IMR-90 (cell line): ENCODE measurements at regions not wholly inside any gene's neighbourhood (a gene's known extent, or its start where the extent isn't known, plus 50 kb on each side); places are given as distances from the start of the nearest gene placed in this dataset.

Experiments
- CEBPB ChIP-seq: IDR thresholded peaks from 2 replicates; pipeline ENCODE4 v1.6.1; 2012; ENCODE audit warnings: low read depth, low read length, improper control_type of control experiment
- CHD1 ChIP-seq: IDR thresholded peaks from 2 replicates; pipeline ENCODE4 v1.6.1; 2012; ENCODE audit warnings: low read depth, low read length, improper control_type of control experiment
- CTCF ChIP-seq: conservative IDR thresholded peaks from 2 replicates; pipeline ENCODE4 v1.5.1; 2012; ENCODE audit warnings: mild to moderate bottlenecking, low read depth, low read length, improper control_type of control experiment
- ELK1 ChIP-seq: fragments of 150-350 bp; IDR thresholded peaks from 2 replicates; pipeline ENCODE4 v1.6.1; 2016; ENCODE audit warnings: low read depth, mild to moderate bottlenecking, low read length, moderate library complexity, borderline replicate concordance
- FOS ChIP-seq: fragments of 150-350 bp; IDR thresholded peaks from 2 replicates; pipeline ENCODE4 v1.6.1; 2016; ENCODE audit warnings: low read depth, low read length
- MAZ ChIP-seq: IDR thresholded peaks from 2 replicates; pipeline ENCODE4 v1.6.1; 2012; ENCODE audit warnings: low read depth, mild to moderate bottlenecking, low read length, improper control_type of control experiment, moderate library complexity, borderline replicate concordance
- MXI1 ChIP-seq: IDR thresholded peaks from 2 replicates; pipeline ENCODE4 v1.6.1; 2012; ENCODE audit warnings: low read depth, mild to moderate bottlenecking, low read length, moderate library complexity, borderline replicate concordance
- POLR2A ChIP-seq: IDR thresholded peaks from 2 replicates; pipeline ENCODE4 v1.6.1; 2012; ENCODE audit warnings: mild to moderate bottlenecking, low read depth, low read length
- RAD21 ChIP-seq: IDR thresholded peaks from 2 replicates; pipeline ENCODE4 v1.6.1; 2012; ENCODE audit warnings: low read length, improper control_type of control experiment
- RCOR1 ChIP-seq: IDR thresholded peaks from 2 replicates; pipeline ENCODE4 v1.6.1; 2012; ENCODE audit warnings: mild to moderate bottlenecking, low read length, improper control_type of control experiment; ENCODE audit not compliant: insufficient replicate concordance
- RFX5 ChIP-seq: IDR thresholded peaks from 2 replicates; pipeline ENCODE4 v1.8.0; 2012; ENCODE audit warnings: low read depth, mild to moderate bottlenecking, low read length, moderate library complexity
- SMC3 ChIP-seq: fragments of 150-350 bp; IDR thresholded peaks from 2 replicates; pipeline ENCODE4 v1.6.1; 2016; ENCODE audit warnings: low read depth, mild to moderate bottlenecking, antibody characterized with exemption, low read length, moderate library complexity
- USF2 ChIP-seq: fragments of 150-350 bp; IDR thresholded peaks from 2 replicates; pipeline ENCODE4 v1.6.1; 2017; ENCODE audit warnings: mild to moderate bottlenecking, antibody characterized with exemption, low read length, low read depth

GRCh38 chr1:55476445-55477015 is 261.4 kb upstream of the USP24 start:
- no peak for TF ChIP-seq MAZ
- TF ChIP-seq CTCF, result no peak
- no peak for TF ChIP-seq POLR2A
- TF ChIP-seq RFX5, result no peak
- no peak for TF ChIP-seq CHD1
- no peak for TF ChIP-seq RAD21
- no peak for TF ChIP-seq SMC3
- TF ChIP-seq RCOR1, result no peak
- no peak for TF ChIP-seq ELK1
- TF ChIP-seq MXI1, result no peak
- no peak for TF ChIP-seq FOS
- TF ChIP-seq CEBPB, result no peak
- no peak for TF ChIP-seq USF2
